ENCODE measurements at regions not wholly inside any gene's neighbourhood (a gene's known extent, or its start where the extent isn't known, plus 50 kb on each side); places are given as distances from the start of the nearest gene placed in this dataset.

DNA sequence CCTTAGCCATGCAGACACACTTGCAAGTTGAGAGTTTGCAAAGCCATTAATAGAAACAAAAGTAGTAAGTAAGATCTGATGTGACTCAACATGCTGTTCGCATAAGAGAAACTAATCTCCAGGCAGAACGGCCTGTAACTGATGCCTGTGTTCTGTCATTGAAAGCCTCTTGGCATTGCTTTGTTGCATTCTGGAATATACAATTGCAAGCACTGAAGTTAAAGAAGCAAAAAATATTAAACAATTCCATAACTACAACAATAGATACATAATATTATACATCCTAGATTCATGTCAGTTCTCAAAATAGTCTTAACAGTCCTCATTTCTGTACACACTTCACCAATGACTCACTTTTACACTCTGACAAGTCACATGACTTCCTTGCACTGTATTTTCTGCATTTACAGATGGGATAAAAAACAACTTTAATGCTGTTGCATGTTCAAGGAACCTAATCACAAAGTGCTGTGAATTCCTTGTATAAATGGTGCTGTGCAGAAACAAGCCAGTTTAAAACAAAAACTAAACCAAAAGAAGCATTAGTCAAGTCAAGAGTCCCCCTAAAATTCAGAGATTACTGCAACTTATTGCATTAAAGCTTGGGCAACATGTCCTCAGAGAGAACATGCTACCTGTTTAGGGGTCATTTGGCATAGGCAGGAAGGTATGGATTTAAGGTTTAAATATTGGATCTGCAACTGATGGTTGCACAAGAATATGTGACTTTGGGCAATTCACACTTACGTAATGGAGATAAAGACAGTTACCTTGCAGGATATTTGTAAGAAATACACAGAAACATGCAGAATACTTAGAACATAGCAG is 79.5 kb upstream of the SERP2 start:
- no peak overlapping the region for H3K4me3 ChIP-seq (ENCODE audit: low read depth, low read length)
- H3K36me3 ChIP-seq (ENCODE audit: control insufficient read depth, insufficient read depth, low read length) = no peaks in the 10 kb centered on the region
- TF ChIP-seq, protein P1, sequence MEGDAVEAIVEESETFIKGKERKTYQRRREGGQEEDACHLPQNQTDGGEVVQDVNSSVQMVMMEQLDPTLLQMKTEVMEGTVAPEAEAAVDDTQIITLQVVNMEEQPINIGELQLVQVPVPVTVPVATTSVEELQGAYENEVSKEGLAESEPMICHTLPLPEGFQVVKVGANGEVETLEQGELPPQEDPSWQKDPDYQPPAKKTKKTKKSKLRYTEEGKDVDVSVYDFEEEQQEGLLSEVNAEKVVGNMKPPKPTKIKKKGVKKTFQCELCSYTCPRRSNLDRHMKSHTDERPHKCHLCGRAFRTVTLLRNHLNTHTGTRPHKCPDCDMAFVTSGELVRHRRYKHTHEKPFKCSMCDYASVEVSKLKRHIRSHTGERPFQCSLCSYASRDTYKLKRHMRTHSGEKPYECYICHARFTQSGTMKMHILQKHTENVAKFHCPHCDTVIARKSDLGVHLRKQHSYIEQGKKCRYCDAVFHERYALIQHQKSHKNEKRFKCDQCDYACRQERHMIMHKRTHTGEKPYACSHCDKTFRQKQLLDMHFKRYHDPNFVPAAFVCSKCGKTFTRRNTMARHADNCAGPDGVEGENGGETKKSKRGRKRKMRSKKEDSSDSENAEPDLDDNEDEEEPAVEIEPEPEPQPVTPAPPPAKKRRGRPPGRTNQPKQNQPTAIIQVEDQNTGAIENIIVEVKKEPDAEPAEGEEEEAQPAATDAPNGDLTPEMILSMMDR (IDR thresholded peaks at IDR 0.05; ENCODE audit: insufficient read depth, low read length, poor library complexity, severe bottlenecking) = no peak
- no peaks in the 10 kb centered on the region for H3K27me3 ChIP-seq (ENCODE audit: control insufficient read depth, insufficient read depth, low read length)
- no peak for DNase-seq (ENCODE audit: low read depth)

DNA sequence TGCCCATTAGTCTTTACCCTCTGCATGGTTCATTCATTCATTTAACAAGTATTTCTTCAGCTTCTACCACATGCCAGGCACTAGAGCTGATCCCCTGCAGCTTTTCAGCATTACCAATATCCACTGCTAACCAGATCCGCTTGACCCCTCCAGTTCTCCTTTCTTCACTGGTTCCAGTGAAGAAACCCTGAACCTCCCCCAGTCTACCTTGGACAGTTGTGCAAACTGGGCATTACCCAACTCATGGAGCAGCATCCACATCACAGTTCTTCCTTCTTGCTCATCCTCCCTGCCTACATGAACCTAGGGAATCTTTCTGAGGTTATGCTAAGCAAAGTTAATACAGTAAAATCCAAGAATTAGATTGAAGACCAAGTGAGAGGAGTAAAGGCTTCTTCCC is 78.7 kb upstream of the SERP2 start:
- H3K36me3 ChIP-seq (ENCODE audit: control insufficient read depth, insufficient read depth, low read length) = no peaks in the 10 kb centered on the region
- TF ChIP-seq, protein P1 (IDR thresholded peaks at IDR 0.05; ENCODE audit: insufficient read depth, low read length, poor library complexity, severe bottlenecking) = no peak

DNA sequence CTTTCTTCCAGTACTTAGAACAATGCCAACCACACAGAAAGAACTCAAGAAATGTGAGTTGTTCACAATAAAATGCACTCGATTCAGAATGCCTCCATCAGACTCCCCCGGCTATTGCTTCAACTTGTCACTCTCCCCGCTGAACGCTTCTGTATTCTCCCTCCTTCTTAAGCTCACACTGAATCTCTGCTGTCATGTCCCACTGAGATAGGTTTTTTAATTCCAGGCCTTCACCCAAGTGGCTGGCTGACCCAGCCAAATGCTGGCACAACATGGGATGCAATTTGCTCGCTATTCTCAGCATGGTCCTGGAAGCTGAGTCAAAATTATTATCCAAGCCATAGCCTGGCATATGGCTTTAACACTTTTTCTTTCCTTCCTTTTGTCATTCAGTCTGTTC is 76.8 kb upstream of the SERP2 start:
- Histone ChIP-seq H3K4me3 (ENCODE audit: low read depth, low read length) (no peak overlapping the region), H3K36me3 (ENCODE audit: control insufficient read depth, insufficient read depth, low read length) (no peaks in the 10 kb centered on the region), H3K27me3 (ENCODE audit: control insufficient read depth, insufficient read depth, low read length) (no peaks in the 10 kb centered on the region)
- no peak for DNase-seq (ENCODE audit: low read depth)
- TF ChIP-seq, protein P1 (IDR thresholded peaks at IDR 0.05; ENCODE audit: insufficient read depth, low read length, poor library complexity, severe bottlenecking) = no peak

More for the DNA sequence above, 78.7 kb upstream of the SERP2 start:
- Histone ChIP-seq H3K27me3 (ENCODE audit: control insufficient read depth, insufficient read depth, low read length) (no peaks in the 10 kb centered on the region), H3K4me3 (ENCODE audit: low read depth, low read length) (no peak overlapping the region)
- DNase-seq (ENCODE audit: low read depth) = no peak

- TF ChIP-seq, protein P1 (IDR thresholded peaks at IDR 0.05; ENCODE audit: insufficient read depth, low read length, poor library complexity, severe bottlenecking) = no peak
- Histone ChIP-seq H3K36me3 (ENCODE audit: control insufficient read depth, insufficient read depth, low read length) (no peaks in the 10 kb centered on the region), H3K4me3 (ENCODE audit: low read depth, low read length) (no peak overlapping the region), H3K27me3 (ENCODE audit: control insufficient read depth, insufficient read depth, low read length) (no peaks in the 10 kb centered on the region)
- DNase-seq (ENCODE audit: low read depth) = no peak
Measured at GRCh38 chr13:44298314-44298713, 75.3 kb upstream of the SERP2 start.

DNA sequence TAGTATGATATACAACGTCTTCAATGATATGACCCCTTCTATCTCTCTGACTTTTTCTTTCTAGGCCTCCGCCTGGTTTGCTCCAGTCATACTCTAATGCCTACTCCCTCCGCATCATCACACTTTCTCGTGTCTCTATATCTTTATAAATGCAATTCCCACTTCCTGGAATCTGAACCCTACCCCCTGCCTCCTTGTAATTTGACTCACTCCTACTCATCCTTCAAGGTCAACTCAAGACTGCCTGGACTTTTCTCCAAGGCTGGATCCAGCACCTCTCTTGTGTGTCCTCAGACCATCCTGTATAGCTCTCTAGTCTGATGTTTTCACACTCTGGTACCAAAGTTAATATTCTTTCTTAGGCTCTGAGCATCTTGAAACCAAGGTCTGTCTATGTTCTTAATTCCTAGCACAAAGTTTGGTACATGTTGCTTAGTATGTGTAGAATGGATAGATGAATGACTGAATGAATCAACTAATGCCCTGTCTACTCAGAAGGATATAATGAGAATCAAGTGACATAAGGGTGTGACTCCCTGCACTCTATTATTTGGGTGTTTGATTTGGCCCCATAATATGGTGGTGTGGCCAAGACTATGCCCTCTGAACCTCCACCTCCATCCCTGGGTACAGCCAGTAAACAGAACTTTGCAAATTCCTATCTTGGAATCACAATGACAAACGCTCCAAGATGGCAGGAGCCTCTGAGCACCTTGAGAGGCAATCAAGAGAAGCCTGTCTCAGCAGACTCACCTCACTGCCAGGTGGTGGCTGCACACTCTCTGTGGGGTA is 74.3 kb upstream of the SERP2 start:
- H3K4me3 ChIP-seq (ENCODE audit: low read depth, low read length) = no peak overlapping the region
- H3K36me3 ChIP-seq (ENCODE audit: control insufficient read depth, insufficient read depth, low read length) = no peaks in the 10 kb centered on the region
- H3K27me3 ChIP-seq (ENCODE audit: control insufficient read depth, insufficient read depth, low read length) = no peaks in the 10 kb centered on the region
- TF ChIP-seq, protein P1 (IDR thresholded peaks at IDR 0.05; ENCODE audit: insufficient read depth, low read length, poor library complexity, severe bottlenecking) = no peak
- DNase-seq (ENCODE audit: low read depth) = no peak
